Neuron (in vitro differentiated cells): ENCODE measurements at regions not wholly inside any gene's neighbourhood (a gene's known extent, or its start where the extent isn't known, plus 50 kb on each side); places are given as distances from the start of the nearest gene placed in this dataset.
"Not testable (repeated sequence)": the region's sequence is repeated elsewhere in the genome, so short reads cannot be mapped to it uniquely, and the experiment has no call there.

Experiments used
- H2AFZ ChIP-seq: one replicate; pipeline ENCODE4 v1.6.1; 2013; ENCODE audit warnings: low read depth, mild to moderate bottlenecking, inconsistent platforms, low read length, moderate library complexity
- H3K27me3 ChIP-seq: one replicate; pipeline ENCODE4 v1.6.1; 2013; ENCODE audit warnings: low read length; ENCODE audit not compliant: insufficient read depth
- H3K36me3 ChIP-seq: one replicate; pipeline ENCODE4 v1.6.1; 2013; ENCODE audit warnings: low read length; ENCODE audit not compliant: insufficient read depth
- H3K4me1 ChIP-seq: one replicate; pipeline ENCODE4 v1.6.1; 2013; ENCODE audit warnings: low read length; ENCODE audit not compliant: insufficient read depth
- H3K4me3 ChIP-seq: 2 replicates; pipeline ENCODE4 v1.5.1; 2013; ENCODE audit warnings: mild to moderate bottlenecking, low read length, moderate library complexity
- H3K9me3 ChIP-seq: one replicate; pipeline ENCODE4 v1.6.1; 2013; ENCODE audit warnings: low read length

GRCh38 chr3:153050978-153051377 lies 111.0 kb upstream of the RAP2B start:
- Histone ChIP-seq H3K36me3 (no peaks in the 10 kb centered on the region), H3K9me3 (no peaks in the 10 kb centered on the region), H3K4me1 (no peaks in the 10 kb centered on the region), H2AFZ (no peak overlapping the region), H3K4me3 (no peak overlapping the region), H3K27me3 (no peaks in the 10 kb centered on the region)

- Histone ChIP-seq H3K4me3 (no peak overlapping the region), H3K36me3 (no peaks in the 10 kb centered on the region), H3K4me1 (no peaks in the 10 kb centered on the region), H3K27me3 (no peaks in the 10 kb centered on the region), H2AFZ (no peak overlapping the region), H3K9me3 (no peaks in the 10 kb centered on the region)
These were observed 110.5 kb upstream of the RAP2B start for GRCh38 chr3:153051427-153052095.

GRCh38 chr3:153052096-153052460 lies 109.9 kb upstream of the RAP2B start:
- Histone ChIP-seq H3K27me3 (no peaks in the 10 kb centered on the region), H3K36me3 (no peaks in the 10 kb centered on the region), H3K4me3 (no peak overlapping the region), H3K9me3 (no peaks in the 10 kb centered on the region), H3K4me1 (no peaks in the 10 kb centered on the region), H2AFZ (no peak overlapping the region)

- no peaks in the 10 kb centered on the region for H3K27me3 ChIP-seq
- H3K4me3 ChIP-seq, result no peak overlapping the region
- H3K36me3 ChIP-seq, result no peaks in the 10 kb centered on the region
- no peaks in the 10 kb centered on the region for H3K4me1 ChIP-seq
- H2AFZ ChIP-seq, result no peak overlapping the region
- no peaks in the 10 kb centered on the region for H3K9me3 ChIP-seq
These were observed 106.8 kb upstream of the RAP2B start for GRCh38 chr3:153055217-153055616.

- Histone ChIP-seq H3K9me3 (no peaks in the 10 kb centered on the region), H2AFZ (no peak overlapping the region), H3K36me3 (no peaks in the 10 kb centered on the region), H3K4me1 (no peaks in the 10 kb centered on the region), H3K27me3 (no peaks in the 10 kb centered on the region), H3K4me3 (no peak overlapping the region)
These were observed 106.2 kb upstream of the RAP2B start for GRCh38 chr3:153055779-153056178.

GRCh38 chr3:153058031-153058688 lies 103.9 kb upstream of the RAP2B start:
- H3K27me3 ChIP-seq, H2AFZ ChIP-seq, H3K4me3 ChIP-seq, H3K4me1 ChIP-seq, H3K36me3 ChIP-seq, H3K9me3 ChIP-seq: not testable (repeated sequence)

GRCh38 chr3:153060346-153060745 lies 101.7 kb upstream of the RAP2B start:
- Histone ChIP-seq H2AFZ (no peak overlapping the region), H3K4me1 (no peaks in the 10 kb centered on the region), H3K27me3 (no peaks in the 10 kb centered on the region), H3K4me3 (no peak overlapping the region), H3K9me3 (no peaks in the 10 kb centered on the region), H3K36me3 (no peaks in the 10 kb centered on the region)

- Histone ChIP-seq H3K27me3 (no peaks in the 10 kb centered on the region), H3K4me3 (no peak overlapping the region), H3K4me1 (no peaks in the 10 kb centered on the region), H3K9me3 (no peaks in the 10 kb centered on the region), H2AFZ (no peak overlapping the region), H3K36me3 (no peaks in the 10 kb centered on the region)
These were observed 100.0 kb upstream of the RAP2B start for GRCh38 chr3:153061938-153062528.

GRCh38 chr3:153063337-153063736 lies 98.7 kb upstream of the RAP2B start:
- no peaks in the 10 kb centered on the region for H3K4me1 ChIP-seq

GRCh38 chr3:153066983-153067382 lies 95.0 kb upstream of the RAP2B start:
- no peaks in the 10 kb centered on the region for H3K9me3 ChIP-seq
- no peaks in the 10 kb centered on the region for H3K36me3 ChIP-seq
- no peak overlapping the region for H2AFZ ChIP-seq
- H3K4me1 ChIP-seq, result no peaks in the 10 kb centered on the region
- no peaks in the 10 kb centered on the region for H3K27me3 ChIP-seq
- H3K4me3 ChIP-seq, result no peak overlapping the region

More at GRCh38 chr3:153063337-153063736, 98.7 kb upstream of the RAP2B start:
- no peaks in the 10 kb centered on the region for H3K36me3 ChIP-seq
- H3K4me3 ChIP-seq, result no peak overlapping the region
- no peaks in the 10 kb centered on the region for H3K27me3 ChIP-seq
- no peaks in the 10 kb centered on the region for H3K9me3 ChIP-seq
- H2AFZ ChIP-seq, result no peak overlapping the region

- Histone ChIP-seq H3K36me3 (no peaks in the 10 kb centered on the region), H3K27me3 (no peaks in the 10 kb centered on the region), H2AFZ (no peak overlapping the region), H3K4me3 (no peak overlapping the region), H3K4me1 (no peaks in the 10 kb centered on the region), H3K9me3 (no peaks in the 10 kb centered on the region)
These were observed 92.2 kb upstream of the RAP2B start for GRCh38 chr3:153069598-153070510.

- Histone ChIP-seq H3K27me3 (no peaks in the 10 kb centered on the region), H3K36me3 (no peaks in the 10 kb centered on the region), H3K9me3 (no peaks in the 10 kb centered on the region), H3K4me3 (no peak overlapping the region), H2AFZ (no peak overlapping the region), H3K4me1 (no peaks in the 10 kb centered on the region)
These were observed 91.5 kb upstream of the RAP2B start for GRCh38 chr3:153070511-153070868.

GRCh38 chr3:153072382-153072781 lies 89.6 kb upstream of the RAP2B start:
- no peak overlapping the region for H2AFZ ChIP-seq
- no peaks in the 10 kb centered on the region for H3K36me3 ChIP-seq
- no peaks in the 10 kb centered on the region for H3K9me3 ChIP-seq
- no peaks in the 10 kb centered on the region for H3K4me1 ChIP-seq
- H3K27me3 ChIP-seq, result no peaks in the 10 kb centered on the region
- H3K4me3 ChIP-seq, result no peak overlapping the region
